NCI-H1930 (cell line): ENCODE measurements at regions not wholly inside any gene's neighbourhood (a gene's known extent, or its start where the extent isn't known, plus 50 kb on each side); places are given as distances from the start of the nearest gene placed in this dataset.
"Not testable (repeated sequence)": the region's sequence is repeated elsewhere in the genome, so short reads cannot be mapped to it uniquely, and the experiment has no call there.

Source experiments
- DNase-seq, 2 experiments: peaks; one replicate each; lab custom pipeline; 2025; lab: John Stamatoyannopoulos, UW

GRCh38 chr15:67918205-67918861 lies 78.5 kb upstream of the RNU6-1 start:
- no peak for DNase-seq

GRCh38 chr15:67920524-67921240 lies 80.8 kb upstream of the RNU6-1 start:
- DNase-seq, result no peak

- no peak for DNase-seq
Measured at GRCh38 chr15:67922106-67922675, 82.3 kb upstream of the RNU6-1 start.

GRCh38 chr15:67922971-67923945 lies 83.4 kb upstream of the RNU6-1 start:
- peak; percentile 66 to 70 for DNase-seq

- DNase-seq, result no peak
Measured at GRCh38 chr15:67924359-67924974, 84.6 kb upstream of the RNU6-1 start.

- no peak for DNase-seq
Measured at GRCh38 chr15:67925182-67925581, 85.3 kb upstream of the RNU6-1 start.

- DNase-seq, result no peak
Measured at GRCh38 chr15:67927501-67928168, 87.8 kb upstream of the RNU6-1 start.

GRCh38 chr15:67928666-67929065 lies 88.8 kb upstream of the RNU6-1 start:
- DNase-seq, result no peak

- no peak for DNase-seq
Measured at GRCh38 chr15:67930720-67931119, 90.9 kb upstream of the RNU6-1 start.

GRCh38 chr15:67931861-67932260 lies 92.0 kb upstream of the RNU6-1 start:
- DNase-seq, result no peak

GRCh38 chr15:67934126-67934525 lies 94.3 kb upstream of the RNU6-1 start:
- DNase-seq, result not testable (repeated sequence)

GRCh38 chr15:67935244-67935643 lies 95.4 kb upstream of the RNU6-1 start:
- DNase-seq, result no peak

GRCh38 chr15:67936258-67936657 lies 96.4 kb upstream of the RNU6-1 start:
- no peak for DNase-seq

GRCh38 chr15:67937153-67937761 lies 97.4 kb upstream of the RNU6-1 start:
- no peak for DNase-seq

- not testable (repeated sequence) for DNase-seq
Measured at GRCh38 chr15:67939179-67939578, 99.3 kb upstream of the RNU6-1 start.

GRCh38 chr15:67939588-67940323 lies 99.9 kb upstream of the RNU6-1 start:
- not testable (repeated sequence) for DNase-seq

GRCh38 chr15:67940324-67940719 lies 100.5 kb upstream of the RNU6-1 start:
- no peak for DNase-seq

- no peak for DNase-seq
Measured at GRCh38 chr15:67941648-67942310, 101.9 kb upstream of the RNU6-1 start.

GRCh38 chr15:67943475-67943874 lies 103.6 kb upstream of the RNU6-1 start:
- DNase-seq, result no peak
